ENCODE measurements at regions not wholly inside any gene's neighbourhood (a gene's known extent, or its start where the extent isn't known, plus 50 kb on each side); places are given as distances from the start of the nearest gene placed in this dataset.

GRCh38 chr2:187261705-187262104 is 186.3 kb downstream of the CALCRL start:
- no peak overlapping the region for H3K27ac Mint-ChIP-seq
- no peaks in the 10 kb centered on the region for H3K79me2 ChIP-seq (ENCODE audit: low read depth)
- H3K36me3 Mint-ChIP-seq: no peaks in the 10 kb centered on the region
- no peak overlapping the region for H3K9ac ChIP-seq
- no peak for TF ChIP-seq EZH2 (IDR thresholded peaks at IDR 0.05)
- TF ChIP-seq CTCF (IDR thresholded peaks at IDR 0.05): no peak
- no peak for TF ChIP-seq EZH2phosphoT487 (IDR thresholded peaks at IDR 0.05)
- H3K27me3 ChIP-seq: no peaks in the 10 kb centered on the region
- H3K27ac ChIP-seq: no peak overlapping the region
- H3K4me2 ChIP-seq: no peak overlapping the region
- no peak overlapping the region for H3K4me3 ChIP-seq
- no peaks in the 10 kb centered on the region for H3K36me3 ChIP-seq
- H3K4me3 Mint-ChIP-seq: no peak overlapping the region
- H4K20me1 ChIP-seq (ENCODE audit: low read depth): no peaks in the 10 kb centered on the region
- H3K27me3 Mint-ChIP-seq (ENCODE audit: insufficient read depth, low read depth): no peaks in the 10 kb centered on the region
- no peaks in the 10 kb centered on the region for H3K9me3 ChIP-seq (ENCODE audit: low read depth)
- no peaks in the 10 kb centered on the region for H3K9me3 Mint-ChIP-seq
- no peaks in the 10 kb centered on the region for H3K4me1 Mint-ChIP-seq
- no peaks in the 10 kb centered on the region for H3F3A ChIP-seq (ENCODE audit: low read depth)
- no peaks in the 10 kb centered on the region for H3K4me1 ChIP-seq
- no peak overlapping the region for H2AFZ ChIP-seq (replicated peaks)
- DNase-seq (ENCODE audit: low spot score): no peak

- Histone ChIP-seq H2AFZ (replicated peaks) (peak overlapping the region; percentile 18), H3K4me1 (no peaks in the 10 kb centered on the region), H3K27ac (no peak overlapping the region), H3F3A (ENCODE audit: low read depth) (no peaks in the 10 kb centered on the region), H4K20me1 (ENCODE audit: low read depth) (no peaks in the 10 kb centered on the region), H3K36me3 (no peaks in the 10 kb centered on the region), H3K4me2 (no peak overlapping the region), H3K79me2 (ENCODE audit: low read depth) (no peaks in the 10 kb centered on the region), H3K4me3 (no peak overlapping the region), H3K9ac (no peak overlapping the region), H3K9me3 (ENCODE audit: low read depth) (no peaks in the 10 kb centered on the region), H3K27me3 (no peaks in the 10 kb centered on the region)
- Mint-ChIP-seq H3K9me3 (no peaks in the 10 kb centered on the region), H3K27me3 (ENCODE audit: insufficient read depth, low read depth) (no peaks in the 10 kb centered on the region), H3K27ac (no peak overlapping the region), H3K4me3 (no peak overlapping the region), H3K36me3 (no peaks in the 10 kb centered on the region), H3K4me1 (no peaks in the 10 kb centered on the region)
- TF ChIP-seq EZH2phosphoT487 (IDR thresholded peaks at IDR 0.05) (no peak), CTCF (IDR thresholded peaks at IDR 0.05) (no peak), EZH2 (IDR thresholded peaks at IDR 0.05) (no peak)
- no peak for DNase-seq (ENCODE audit: low spot score)
Observed at GRCh38 chr2:187252063-187252462, 196.0 kb downstream of the CALCRL start.

- H3K4me3 ChIP-seq: no peak overlapping the region
Observed at GRCh38 chr2:187250137-187250536, 197.9 kb downstream of the CALCRL start.

More at GRCh38 chr2:187250137-187250536, 197.9 kb downstream of the CALCRL start:
- H3K4me3 Mint-ChIP-seq: no peak overlapping the region
- no peaks in the 10 kb centered on the region for H3K27me3 ChIP-seq
- H3F3A ChIP-seq (ENCODE audit: low read depth): no peaks in the 10 kb centered on the region
- no peak overlapping the region for H3K27ac Mint-ChIP-seq
- H3K4me1 ChIP-seq: no peaks in the 10 kb centered on the region
- no peaks in the 10 kb centered on the region for H3K27me3 Mint-ChIP-seq (ENCODE audit: insufficient read depth, low read depth)
- no peaks in the 10 kb centered on the region for H3K9me3 ChIP-seq (ENCODE audit: low read depth)
- no peaks in the 10 kb centered on the region for H3K9me3 Mint-ChIP-seq
- H2AFZ ChIP-seq (replicated peaks): no peak overlapping the region
- H3K4me2 ChIP-seq: no peak overlapping the region
- TF ChIP-seq CTCF (IDR thresholded peaks at IDR 0.05): no peak
- no peaks in the 10 kb centered on the region for H4K20me1 ChIP-seq (ENCODE audit: low read depth)
- H3K79me2 ChIP-seq (ENCODE audit: low read depth): no peaks in the 10 kb centered on the region
- H3K36me3 ChIP-seq: no peaks in the 10 kb centered on the region
- H3K27ac ChIP-seq: no peak overlapping the region
- DNase-seq (ENCODE audit: low spot score): no peak
- H3K36me3 Mint-ChIP-seq: no peaks in the 10 kb centered on the region
- H3K4me1 Mint-ChIP-seq: no peaks in the 10 kb centered on the region
- no peak overlapping the region for H3K9ac ChIP-seq

Measured in neural progenitor cell (in vitro differentiated cells).